ENCODE measurements at regions not wholly inside any gene's neighbourhood (a gene's known extent, or its start where the extent isn't known, plus 50 kb on each side); places are given as distances from the start of the nearest gene placed in this dataset.
A peak's percentile ranks its signal among the peaks of the same experiment; 100 is the strongest.

- TF ChIP-seq ZBTB33 (IDR thresholded peaks at IDR 0.05; ENCODE audit: extremely low read depth, insufficient replicate concordance, low read length) (no peak), ATF3 (IDR thresholded peaks at IDR 0.05) (no peak), ELF1 (IDR thresholded peaks at IDR 0.05; ENCODE audit: borderline replicate concordance, low read depth) (no peak), SP1 (IDR thresholded peaks at IDR 0.05; ENCODE audit: low read depth) (0 out of 2 replicates have a peak, but pooled peaks have one; percentile 26), CBX3 (IDR thresholded peaks at IDR 0.05; ENCODE audit: low read depth) (0 out of 2 replicates have a peak, but pooled peaks have one; percentile 33), ZFX (IDR thresholded peaks at IDR 0.05) (no peak)
These were observed 277.0 kb downstream of the PTPRU start (continued) for GRCh38 chr1:29513357-29513756.

GRCh38 chr1:29511436-29511835 lies 275.1 kb downstream of the PTPRU start:
- POLR2A ChIA-PET: no interaction called here
- Histone ChIP-seq H3K9me2 (ENCODE audit: insufficient read depth) (no peaks in the 10 kb centered on the region), H2AFZ (ENCODE audit: low read depth, low read length, poor library complexity, severe bottlenecking) (no peak overlapping the region), H3K4me2 (ENCODE audit: low read length) (no peak overlapping the region), H3K27me3 (ENCODE audit: insufficient read depth, low read length) (peaks cover 31% of the 10 kb centered on the region), H3K79me2 (ENCODE audit: insufficient read depth, low read length) (no peaks in the 10 kb centered on the region), H3K27ac (ENCODE audit: low read depth, low read length) (no peak overlapping the region), H3K36me3 (ENCODE audit: control insufficient read depth in 1 of 2, insufficient read depth in 2 of 2, low read length in 2 of 2) (no peaks in the 10 kb centered on the region), H3K4me3 (replicated peaks in 1 of 2; ENCODE audit: low read depth in 1 of 2, low read length in 2 of 2) (no peak overlapping the region), H3K4me1 (ENCODE audit: control insufficient read depth in 1 of 2, insufficient read depth in 2 of 2, low read length in 2 of 2) (no peaks in the 10 kb centered on the region), H3K9me3 (ENCODE audit: control insufficient read depth in 1 of 2, insufficient read depth in 1 of 2, low read depth in 1 of 2, low read length in 2 of 2) (no peaks in the 10 kb centered on the region), H3K9ac (ENCODE audit: low read length) (no peak overlapping the region), H4K20me1 (ENCODE audit: insufficient read depth) (no peaks in the 10 kb centered on the region)
- CTCF ChIA-PET: no interaction called here
- RAD21 ChIA-PET (ENCODE audit: low non-redundant PET in 1 of 2, low total read pairs in 2 of 2, uncharacterized antibody in 2 of 2, unreplicated experiment in 2 of 2): no interaction called here
- no TSS peak for BruUV-seq (replicated peaks)
- intact Hi-C loops (cut with micrococcal nuclease): loop anchor here (5.0 kb wide), 1 partner anchor 274 kb away; the partner anchor contains the start of gene PTPRU
- DNase-seq (ENCODE audit: low read depth, low spot score) (no peak), ATAC-seq (no peak)
- no peak for TF ChIP-seq TCF7L2 (IDR thresholded peaks at IDR 0.05; ENCODE audit: borderline replicate concordance, extremely low read depth, insufficient read depth, insufficient read length)
- no peak for TF ChIP-seq YY1 (IDR thresholded peaks at IDR 0.05; ENCODE audit: extremely low read depth, insufficient replicate concordance, low read depth, low read length)
- no peak for TF ChIP-seq EZH2phosphoT487 (IDR thresholded peaks at IDR 0.05; ENCODE audit: borderline replicate concordance)
- no peak for TF ChIP-seq ZNF274 (IDR thresholded peaks at IDR 0.05; ENCODE audit: low read depth, low read length)
- TF ChIP-seq ATF3 (IDR thresholded peaks at IDR 0.05): no peak
- no peak for TF ChIP-seq SP1 (IDR thresholded peaks at IDR 0.05; ENCODE audit: low read depth)
- TF ChIP-seq JUND (IDR thresholded peaks at IDR 0.05): no peak
- no peak for TF ChIP-seq SRF (IDR thresholded peaks at IDR 0.05; ENCODE audit: low read depth)
- TF ChIP-seq EZH2 (IDR thresholded peaks at IDR 0.05): no peak
- no peak for TF ChIP-seq CEBPB (IDR thresholded peaks at IDR 0.05; ENCODE audit: low read depth)
- TF ChIP-seq POLR2AphosphoS5 (IDR thresholded peaks at IDR 0.05; ENCODE audit: low read depth, low read length): no peak
- no peak for TF ChIP-seq ZBTB33 (IDR thresholded peaks at IDR 0.05; ENCODE audit: extremely low read depth, insufficient replicate concordance, low read length)
- TF ChIP-seq EGR1 (IDR thresholded peaks at IDR 0.05; ENCODE audit: low read depth): no peak
- no peak for TF ChIP-seq CBX3 (IDR thresholded peaks at IDR 0.05; ENCODE audit: low read depth)
- TF ChIP-seq ELF1 (IDR thresholded peaks at IDR 0.05; ENCODE audit: borderline replicate concordance, low read depth): no peak
- no peak for TF ChIP-seq ZFX (IDR thresholded peaks at IDR 0.05)
- TF ChIP-seq, protein P1, sequence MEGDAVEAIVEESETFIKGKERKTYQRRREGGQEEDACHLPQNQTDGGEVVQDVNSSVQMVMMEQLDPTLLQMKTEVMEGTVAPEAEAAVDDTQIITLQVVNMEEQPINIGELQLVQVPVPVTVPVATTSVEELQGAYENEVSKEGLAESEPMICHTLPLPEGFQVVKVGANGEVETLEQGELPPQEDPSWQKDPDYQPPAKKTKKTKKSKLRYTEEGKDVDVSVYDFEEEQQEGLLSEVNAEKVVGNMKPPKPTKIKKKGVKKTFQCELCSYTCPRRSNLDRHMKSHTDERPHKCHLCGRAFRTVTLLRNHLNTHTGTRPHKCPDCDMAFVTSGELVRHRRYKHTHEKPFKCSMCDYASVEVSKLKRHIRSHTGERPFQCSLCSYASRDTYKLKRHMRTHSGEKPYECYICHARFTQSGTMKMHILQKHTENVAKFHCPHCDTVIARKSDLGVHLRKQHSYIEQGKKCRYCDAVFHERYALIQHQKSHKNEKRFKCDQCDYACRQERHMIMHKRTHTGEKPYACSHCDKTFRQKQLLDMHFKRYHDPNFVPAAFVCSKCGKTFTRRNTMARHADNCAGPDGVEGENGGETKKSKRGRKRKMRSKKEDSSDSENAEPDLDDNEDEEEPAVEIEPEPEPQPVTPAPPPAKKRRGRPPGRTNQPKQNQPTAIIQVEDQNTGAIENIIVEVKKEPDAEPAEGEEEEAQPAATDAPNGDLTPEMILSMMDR (IDR thresholded peaks at IDR 0.05 in 2 of 3, conservative IDR thresholded peaks at IDR 0.05 in 1 of 3; ENCODE audit: borderline replicate concordance in 1 of 3, insufficient read depth in 1 of 3, low read depth in 2 of 3, low read length in 2 of 3): no peak

Data from HCT116 (cell line).